ENCODE measurements at regions not wholly inside any gene's neighbourhood (a gene's known extent, or its start where the extent isn't known, plus 50 kb on each side); places are given as distances from the start of the nearest gene placed in this dataset.
"Not testable (repeated sequence)": the region's sequence is repeated elsewhere in the genome, so short reads cannot be mapped to it uniquely, and the experiment has no call there.

- H3K27ac ChIP-seq = no peak overlapping the region
- no peak overlapping the region for H3K4me2 ChIP-seq
- H3K9ac ChIP-seq = no peak overlapping the region
- H4K20me1 ChIP-seq = no peaks in the 10 kb centered on the region
- H3K9me3 ChIP-seq (replicated peaks in 1 of 11) = peaks cover 5 to 18% (median 13%) of the 10 kb centered on the region in 11 experiments; a peak in 17 of 22 replicates
- H3K4me1 ChIP-seq = no peaks in the 10 kb centered on the region
- TF ChIP-seq Cebpa-rat (IDR thresholded peaks at IDR 0.05) = no peak
- H3K36me3 ChIP-seq = no peaks in the 10 kb centered on the region
- no peak overlapping the region for H3K4me3 ChIP-seq
- H3K27me3 ChIP-seq = no peaks in the 10 kb centered on the region
These were observed 250.5 kb upstream of the ATP5MC3 start for GRCh38 chr2:175432021-175432420.

- Histone ChIP-seq H4K20me1 (no peaks in the 10 kb centered on the region), H3K4me3 (no peak overlapping the region), H3K4me1 (no peaks in the 10 kb centered on the region), H3K4me2 (no peak overlapping the region), H3K36me3 (no peaks in the 10 kb centered on the region), H3K27me3 (no peaks in the 10 kb centered on the region), H3K27ac (no peak overlapping the region), H3K9ac (no peak overlapping the region), H3K9me3 (replicated peaks in 1 of 11) (peaks cover 5 to 18% (median 13%) of the 10 kb centered on the region in 11 experiments; a peak in 17 of 22 replicates)
- no peak for TF ChIP-seq Cebpa-rat (IDR thresholded peaks at IDR 0.05)
These were observed 249.8 kb upstream of the ATP5MC3 start for GRCh38 chr2:175431101-175431946.

GRCh38 chr2:175430236-175430635 is 248.7 kb upstream of the ATP5MC3 start:
- H4K20me1 ChIP-seq = no peaks in the 10 kb centered on the region
- H3K36me3 ChIP-seq = no peaks in the 10 kb centered on the region
- TF ChIP-seq Cebpa-rat (IDR thresholded peaks at IDR 0.05) = no peak
- H3K4me1 ChIP-seq = no peaks in the 10 kb centered on the region
- H3K9ac ChIP-seq = no peak overlapping the region
- no peaks in the 10 kb centered on the region for H3K27me3 ChIP-seq
- peaks cover 5 to 18% (median 13%) of the 10 kb centered on the region in 11 experiments; a peak in 17 of 22 replicates for H3K9me3 ChIP-seq (replicated peaks in 1 of 11)
- H3K27ac ChIP-seq = no peak overlapping the region
- H3K4me2 ChIP-seq = no peak overlapping the region
- no peak overlapping the region for H3K4me3 ChIP-seq

GRCh38 chr2:175418224-175418835 is 236.8 kb upstream of the ATP5MC3 start:
- Histone ChIP-seq H4K20me1 (no peaks in the 10 kb centered on the region), H3K4me2 (no peak overlapping the region), H3K9ac (no peak overlapping the region), H3K27me3 (no peaks in the 10 kb centered on the region), H3K4me1 (no peaks in the 10 kb centered on the region), H3K36me3 (no peaks in the 10 kb centered on the region), H3K4me3 (no peak overlapping the region), H3K27ac (no peak overlapping the region), H3K9me3 (replicated peaks in 1 of 11) (no peaks in the 10 kb centered on the region)
- TF ChIP-seq Cebpa-rat (IDR thresholded peaks at IDR 0.05) = peak in 1 of 11 experiments; percentile 28; a peak in 2 of 22 replicates

- H3K4me3 ChIP-seq = no peak overlapping the region
- peak overlapping the region in 1 of 11 experiments; percentile 37; a peak in 1 of 22 replicates for H3K4me2 ChIP-seq
- TF ChIP-seq Cebpa-rat (IDR thresholded peaks at IDR 0.05) = no peak
- 0 out of 22 replicates have a peak overlapping the region, but pooled peaks of 1 of the 11 experiments have one; percentile 15 for H3K9ac ChIP-seq
- no peaks in the 10 kb centered on the region for H4K20me1 ChIP-seq
- no peaks in the 10 kb centered on the region for H3K27me3 ChIP-seq
- H3K9me3 ChIP-seq (replicated peaks in 1 of 11) = no peaks in the 10 kb centered on the region; a peak in 1 of 22 replicates
- H3K4me1 ChIP-seq = no peaks in the 10 kb centered on the region
- no peaks in the 10 kb centered on the region for H3K36me3 ChIP-seq
- H3K27ac ChIP-seq = no peak overlapping the region
These were observed 233.5 kb upstream of the ATP5MC3 start for GRCh38 chr2:175414882-175415487.

GRCh38 chr2:175414191-175414881 is 232.8 kb upstream of the ATP5MC3 start:
- TF ChIP-seq Cebpa-rat (IDR thresholded peaks at IDR 0.05) = no peak
- Histone ChIP-seq H4K20me1 (no peaks in the 10 kb centered on the region), H3K9ac (0 out of 22 replicates have a peak overlapping the region, but pooled peaks of 1 of the 11 experiments have one; percentile 15), H3K4me3 (no peak overlapping the region), H3K27ac (no peak overlapping the region), H3K27me3 (no peaks in the 10 kb centered on the region), H3K4me1 (no peaks in the 10 kb centered on the region), H3K9me3 (replicated peaks in 1 of 11) (no peaks in the 10 kb centered on the region; a peak in 1 of 22 replicates), H3K36me3 (no peaks in the 10 kb centered on the region), H3K4me2 (peak overlapping the region in 1 of 11 experiments; percentile 37; a peak in 1 of 22 replicates)

GRCh38 chr2:175410941-175411340 is 229.4 kb upstream of the ATP5MC3 start:
- not testable (repeated sequence) for H3K27ac ChIP-seq; H3K4me3 ChIP-seq; H3K9ac ChIP-seq; H3K9me3 ChIP-seq (replicated peaks in 1 of 11); H3K4me1 ChIP-seq; H4K20me1 ChIP-seq; H3K27me3 ChIP-seq; H3K36me3 ChIP-seq; H3K4me2 ChIP-seq

- Histone ChIP-seq H3K4me1 (peaks cover 0 to 10% (median 4%) of the 10 kb centered on the region in 10 experiments; a peak in 8 of 20 replicates), H3K36me3 (no peaks in the 10 kb centered on the region), H3K4me2 (peak overlapping the region in 5 of 11 experiments; percentile 18 to 59 (median 29); a peak in 5 of 22 replicates), H3K27me3 (no peaks in the 10 kb centered on the region), H3K4me3 (no peak overlapping the region), H3K9ac (no peak overlapping the region), H3K27ac (no peak overlapping the region), H4K20me1 (no peaks in the 10 kb centered on the region), H3K9me3 (replicated peaks in 1 of 11) (no peaks in the 10 kb centered on the region)
- TF ChIP-seq Cebpa-rat (IDR thresholded peaks at IDR 0.05) = no peak
These were observed 223.3 kb upstream of the ATP5MC3 start for GRCh38 chr2:175404839-175405238.

Data from BLaER1 treated with 17β-estradiol and CSF1 and Interleukin-3, amounts not matched to agents 10 nM and 100 nM (cell line).